PC-3 (cell line): ENCODE measurements at regions not wholly inside any gene's neighbourhood (a gene's known extent, or its start where the extent isn't known, plus 50 kb on each side); places are given as distances from the start of the nearest gene placed in this dataset.

Experiments
- ATAC-seq: fragments of 200-7000 bp; cut with Tn5 transposase; 2 replicates; pipeline ENCODE4 v1.9.1; 2020; ENCODE audit warnings: mild to moderate bottlenecking, moderate library complexity
- BruUV-seq: library from RNA; stranded (reverse); fragments of 400-500 nt; replicated peaks from 2 replicates; lab custom pipeline; 2021; lab: Mats Ljungman, UMichigan
- CTCF ChIA-PET: fragments of 300-600 bp; sonication (Branson Sonifier 250); formaldehyde crosslinking; loops from one replicate; lab custom pipeline; 2022; ENCODE audit warnings: antibody characterized with exemption; lab: Charles Lee
- POLR2A ChIA-PET: fragments of 300-600 bp; sonication (Branson Sonifier 250); formaldehyde crosslinking; loops from one replicate; lab custom pipeline; 2022; ENCODE audit warnings: antibody characterized with exemption; ENCODE audit not compliant: unreplicated experiment; lab: Charles Lee
- DNase-seq: peaks from one replicate; pipeline ENCODE4 v3.0.0-alpha.2; 2015
- H2AFZ ChIP-seq: fragments of 300-600 bp; sonication (generic); 2 replicates; pipeline ENCODE4 v1.6.0; 2016; ENCODE audit warnings: antibody characterized with exemption, low read length
- H3F3A ChIP-seq: fragments of 300-600 bp; sonication (generic); one replicate; pipeline ENCODE4 v1.6.0; 2017; ENCODE audit warnings: antibody characterized with exemption, low read length, control low read depth, mild to moderate bottlenecking; ENCODE audit not compliant: unreplicated experiment
- H3K27ac ChIP-seq: fragments of 300-600 bp; sonication (generic); 2 replicates; pipeline ENCODE4 v1.5.1; 2016; ENCODE audit warnings: mild to moderate bottlenecking, low read length
- H3K27me3 ChIP-seq: fragments of 300-600 bp; sonication (generic); 2 replicates; pipeline ENCODE4 v1.6.1; 2016; ENCODE audit warnings: low read length, mixed read lengths
- H3K36me3 ChIP-seq: fragments of 300-600 bp; sonication (generic); 2 replicates; pipeline ENCODE4 v1.6.1; 2016; ENCODE audit warnings: low read depth, mixed run types, low read length, mixed read lengths
- H3K4me1 ChIP-seq: fragments of 300-600 bp; sonication (generic); 2 replicates; pipeline ENCODE4 v1.5.1; 2016; ENCODE audit warnings: low read length; ENCODE audit not compliant: insufficient read depth
- H3K4me2 ChIP-seq: fragments of 300-600 bp; sonication (generic); 2 replicates; pipeline ENCODE4 v1.6.0; 2016; ENCODE audit warnings: low read length
- H3K4me3 ChIP-seq: fragments of 300-600 bp; sonication (generic); 2 replicates; pipeline ENCODE4 v1.5.1; 2016; ENCODE audit warnings: mild to moderate bottlenecking, low read length, mixed read lengths
- H3K79me2 ChIP-seq: fragments of 300-600 bp; sonication (generic); 2 replicates; pipeline ENCODE4 v1.6.1; 2017; ENCODE audit warnings: low read length, mixed read lengths
- H3K9ac ChIP-seq: fragments of 300-600 bp; sonication (generic); 2 replicates; pipeline ENCODE4 v1.6.0; 2016; ENCODE audit warnings: mild to moderate bottlenecking, low read length
- H3K9me2 ChIP-seq: fragments of 300-600 bp; sonication (generic); replicated peaks from 2 replicates; pipeline ENCODE4 v1.6.1; 2016; ENCODE audit warnings: mixed run types, low read length, mixed read lengths
- H3K9me3 ChIP-seq: fragments of 300-600 bp; sonication (generic); 2 replicates; pipeline ENCODE4 v1.6.1; 2016; ENCODE audit warnings: low read length, mixed read lengths
- H4K20me1 ChIP-seq: fragments of 300-600 bp; sonication (generic); 2 replicates; pipeline ENCODE4 v1.6.1; 2016; ENCODE audit warnings: low read length, mixed read lengths
- EZH2 ChIP-seq: fragments of 300-600 bp; sonication (generic); IDR thresholded peaks from one replicate; pipeline ENCODE4 v1.6.1; 2017; ENCODE audit warnings: antibody characterized with exemption, mild to moderate bottlenecking, low read length; ENCODE audit not compliant: unreplicated experiment
- EZH2phosphoT487 ChIP-seq: fragments of 300-600 bp; sonication (generic); IDR thresholded peaks from 2 replicates; pipeline ENCODE4 v1.6.1; 2018; ENCODE audit warnings: mild to moderate bottlenecking, antibody characterized with exemption, low read length, borderline replicate concordance
- intact Hi-C: fragments of 100-400 bp; cut with micrococcal nuclease; formaldehyde crosslinking; loops from 2 replicates; pipeline ENCODE4 v1.9.0; 2023
- TF ChIP-seq, protein P1 (sequence below): fragments of 300-600 bp; sonication (generic); conservative IDR thresholded peaks from 2 replicates; pipeline ENCODE4 v1.5.1; 2017; ENCODE audit warnings: antibody characterized with exemption, low read depth, mild to moderate bottlenecking, low read length

DNA sequence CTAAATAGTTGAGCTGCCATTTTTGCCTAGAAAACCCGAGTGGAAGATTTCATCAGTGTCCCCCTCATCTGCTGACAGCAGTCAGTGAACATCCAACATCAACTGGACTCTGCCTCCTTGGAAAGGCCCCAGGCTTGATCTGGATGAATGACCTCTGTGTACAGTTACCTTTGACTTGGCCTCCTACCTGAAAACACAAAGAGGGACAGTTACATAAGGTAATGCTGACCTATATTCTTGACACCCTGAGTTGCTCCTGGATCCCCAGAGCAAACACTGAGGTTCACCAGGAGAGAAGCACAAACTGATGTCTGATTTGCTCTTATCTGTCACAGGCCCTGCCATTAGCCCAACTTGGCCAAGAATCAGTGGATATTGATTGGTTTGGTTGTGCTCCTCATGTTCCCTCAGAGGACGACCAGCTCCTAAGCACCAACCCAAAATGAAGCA lies 138.9 kb downstream of the PROX1 start:
- POLR2A ChIA-PET: no interaction called here
- intact Hi-C loops: no loop called here
- TF ChIP-seq EZH2phosphoT487: no peak
- TF ChIP-seq, protein P1, sequence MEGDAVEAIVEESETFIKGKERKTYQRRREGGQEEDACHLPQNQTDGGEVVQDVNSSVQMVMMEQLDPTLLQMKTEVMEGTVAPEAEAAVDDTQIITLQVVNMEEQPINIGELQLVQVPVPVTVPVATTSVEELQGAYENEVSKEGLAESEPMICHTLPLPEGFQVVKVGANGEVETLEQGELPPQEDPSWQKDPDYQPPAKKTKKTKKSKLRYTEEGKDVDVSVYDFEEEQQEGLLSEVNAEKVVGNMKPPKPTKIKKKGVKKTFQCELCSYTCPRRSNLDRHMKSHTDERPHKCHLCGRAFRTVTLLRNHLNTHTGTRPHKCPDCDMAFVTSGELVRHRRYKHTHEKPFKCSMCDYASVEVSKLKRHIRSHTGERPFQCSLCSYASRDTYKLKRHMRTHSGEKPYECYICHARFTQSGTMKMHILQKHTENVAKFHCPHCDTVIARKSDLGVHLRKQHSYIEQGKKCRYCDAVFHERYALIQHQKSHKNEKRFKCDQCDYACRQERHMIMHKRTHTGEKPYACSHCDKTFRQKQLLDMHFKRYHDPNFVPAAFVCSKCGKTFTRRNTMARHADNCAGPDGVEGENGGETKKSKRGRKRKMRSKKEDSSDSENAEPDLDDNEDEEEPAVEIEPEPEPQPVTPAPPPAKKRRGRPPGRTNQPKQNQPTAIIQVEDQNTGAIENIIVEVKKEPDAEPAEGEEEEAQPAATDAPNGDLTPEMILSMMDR: no peak
- no peak for TF ChIP-seq EZH2
- H4K20me1 ChIP-seq: no peaks in the 10 kb centered on the region
- no peaks in the 10 kb centered on the region for H3K36me3 ChIP-seq
- DNase-seq (no peak), ATAC-seq (no peak)
- H3K27ac ChIP-seq: no peak overlapping the region
- H3K9me2 ChIP-seq: no peaks in the 10 kb centered on the region
- H2AFZ ChIP-seq: no peak overlapping the region
- H3K9ac ChIP-seq: no peak overlapping the region
- H3F3A ChIP-seq: no peaks in the 10 kb centered on the region
- peaks cover 11% of the 10 kb centered on the region for H3K4me1 ChIP-seq
- H3K79me2 ChIP-seq: no peaks in the 10 kb centered on the region
- CTCF ChIA-PET: no interaction called here
- H3K4me3 ChIP-seq: no peak overlapping the region
- peaks cover 53% of the 10 kb centered on the region for H3K27me3 ChIP-seq
- no TSS peak for BruUV-seq
- H3K9me3 ChIP-seq: no peaks in the 10 kb centered on the region
- H3K4me2 ChIP-seq: no peak overlapping the region

GRCh38 chr1:214127705-214128104 lies 139.9 kb downstream of the PROX1 start:
- intact Hi-C loops: no loop called here
- no peaks in the 10 kb centered on the region for H3K9me2 ChIP-seq
- H3K4me3 ChIP-seq: no peak overlapping the region
- no peaks in the 10 kb centered on the region for H3K79me2 ChIP-seq
- no peak overlapping the region for H2AFZ ChIP-seq
- no peak for TF ChIP-seq EZH2
- TF ChIP-seq, protein P1: no peak
- no peak for TF ChIP-seq EZH2phosphoT487
- no peak for ATAC-seq
- CTCF ChIA-PET: no interaction called here
- peaks cover 11% of the 10 kb centered on the region for H3K4me1 ChIP-seq
- POLR2A ChIA-PET: no interaction called here
- H3K36me3 ChIP-seq: no peaks in the 10 kb centered on the region
- no peak overlapping the region for H3K27ac ChIP-seq
- peaks cover 63% of the 10 kb centered on the region for H3K27me3 ChIP-seq
- BruUV-seq: no TSS peak
- DNase-seq: no peak
- H3K4me2 ChIP-seq: no peak overlapping the region
- H3K9me3 ChIP-seq: no peaks in the 10 kb centered on the region
- no peaks in the 10 kb centered on the region for H3F3A ChIP-seq
- no peak overlapping the region for H3K9ac ChIP-seq
- no peaks in the 10 kb centered on the region for H4K20me1 ChIP-seq

GRCh38 chr1:214135886-214136285 lies 145.1 kb upstream of the SMYD2 start:
- no peaks in the 10 kb centered on the region for H3K4me1 ChIP-seq
- H4K20me1 ChIP-seq: no peaks in the 10 kb centered on the region
- H3F3A ChIP-seq: no peaks in the 10 kb centered on the region
- TF ChIP-seq, protein P1: no peak
- TF ChIP-seq EZH2: no peak
- no peak for TF ChIP-seq EZH2phosphoT487
- H3K36me3 ChIP-seq: no peaks in the 10 kb centered on the region
- POLR2A ChIA-PET: no interaction called here
- H2AFZ ChIP-seq: no peak overlapping the region
- H3K4me2 ChIP-seq: no peak overlapping the region
- H3K9me3 ChIP-seq: no peaks in the 10 kb centered on the region
- intact Hi-C loops: no loop called here
- H3K4me3 ChIP-seq: no peak overlapping the region
- H3K79me2 ChIP-seq: no peaks in the 10 kb centered on the region
- no peak overlapping the region for H3K27ac ChIP-seq
- H3K9me2 ChIP-seq: no peaks in the 10 kb centered on the region
- DNase-seq (no peak), ATAC-seq (no peak)
- peaks cover 89% of the 10 kb centered on the region for H3K27me3 ChIP-seq
- CTCF ChIA-PET: no interaction called here
- BruUV-seq: no TSS peak
- H3K9ac ChIP-seq: no peak overlapping the region
